BE2C (cell line): ENCODE measurements at regions not wholly inside any gene's neighbourhood (a gene's known extent, or its start where the extent isn't known, plus 50 kb on each side); places are given as distances from the start of the nearest gene placed in this dataset.

Experiments
- DNase-seq: peaks from one replicate; pipeline ENCODE4 v3.0.0-alpha.2; 2020
- H3K27me3 ChIP-seq: fragments of 250-450 bp; sonication (Bioruptor Pico); 2 replicates; pipeline ENCODE4 v1.5.1; 2020; ENCODE audit warnings: mild to moderate bottlenecking
- H3K36me3 ChIP-seq: fragments of 250-450 bp; sonication (Bioruptor Pico); 2 replicates; pipeline ENCODE4 v1.5.1; 2020; ENCODE audit warnings: mild to moderate bottlenecking
- H3K4me1 ChIP-seq: fragments of 250-450 bp; sonication (Bioruptor Pico); 2 replicates; pipeline ENCODE4 v1.5.1; 2020
- H3K4me3 ChIP-seq: 2 replicates; pipeline ENCODE4 v1.5.1; 2011; ENCODE audit warnings: low read depth, low read length
- H3K9me3 ChIP-seq: fragments of 250-450 bp; sonication (Bioruptor Pico); 2 replicates; pipeline ENCODE4 v1.5.1; 2020
- CTCF ChIP-seq: IDR thresholded peaks from 2 replicates; pipeline ENCODE4 v1.5.1; 2012; ENCODE audit warnings: mild to moderate bottlenecking, low read depth, low read length

GRCh38 chr12:107267604-107268003 lies 174.3 kb upstream of the CRY1 start:
- no peak for TF ChIP-seq CTCF
- DNase-seq = no peak
- H3K36me3 ChIP-seq = no peaks in the 10 kb centered on the region
- no peaks in the 10 kb centered on the region for H3K9me3 ChIP-seq
- H3K4me1 ChIP-seq = no peaks in the 10 kb centered on the region
- H3K27me3 ChIP-seq = peaks cover 4% of the 10 kb centered on the region
- no peak overlapping the region for H3K4me3 ChIP-seq

GRCh38 chr12:107271523-107271922 lies 178.2 kb upstream of the CRY1 start:
- TF ChIP-seq CTCF = no peak

GRCh38 chr12:107275530-107275929 lies 182.2 kb upstream of the CRY1 start:
- no peak for TF ChIP-seq CTCF
- Histone ChIP-seq H3K4me1 (no peaks in the 10 kb centered on the region), H3K27me3 (no peaks in the 10 kb centered on the region), H3K9me3 (no peaks in the 10 kb centered on the region), H3K36me3 (no peaks in the 10 kb centered on the region), H3K4me3 (no peak overlapping the region)
- DNase-seq = no peak

More at GRCh38 chr12:107271523-107271922, 178.2 kb upstream of the CRY1 start:
- no peak for DNase-seq
- Histone ChIP-seq H3K4me3 (no peak overlapping the region), H3K9me3 (no peaks in the 10 kb centered on the region), H3K27me3 (peaks cover 4% of the 10 kb centered on the region), H3K4me1 (no peaks in the 10 kb centered on the region), H3K36me3 (no peaks in the 10 kb centered on the region)

GRCh38 chr12:107277855-107278254 lies 184.5 kb upstream of the CRY1 start:
- no peaks in the 10 kb centered on the region for H3K9me3 ChIP-seq
- H3K36me3 ChIP-seq = no peaks in the 10 kb centered on the region
- H3K4me3 ChIP-seq = no peak overlapping the region
- no peaks in the 10 kb centered on the region for H3K4me1 ChIP-seq
- H3K27me3 ChIP-seq = no peaks in the 10 kb centered on the region
- TF ChIP-seq CTCF = no peak
- no peak for DNase-seq

GRCh38 chr12:107282628-107283027 lies 189.3 kb upstream of the CRY1 start:
- no peaks in the 10 kb centered on the region for H3K27me3 ChIP-seq
- no peaks in the 10 kb centered on the region for H3K36me3 ChIP-seq
- H3K9me3 ChIP-seq = no peaks in the 10 kb centered on the region
- no peaks in the 10 kb centered on the region for H3K4me1 ChIP-seq
- no peak overlapping the region for H3K4me3 ChIP-seq
- TF ChIP-seq CTCF = no peak
- DNase-seq = no peak

- DNase-seq = no peak
These were observed 190.3 kb upstream of the CRY1 start for GRCh38 chr12:107283652-107284051.

More at GRCh38 chr12:107283652-107284051, 190.3 kb upstream of the CRY1 start:
- Histone ChIP-seq H3K36me3 (no peaks in the 10 kb centered on the region), H3K9me3 (no peaks in the 10 kb centered on the region), H3K27me3 (no peaks in the 10 kb centered on the region), H3K4me1 (no peaks in the 10 kb centered on the region), H3K4me3 (no peak overlapping the region)
- no peak for TF ChIP-seq CTCF
